H1 (cell line): ENCODE measurements at regions not wholly inside any gene's neighbourhood (a gene's known extent, or its start where the extent isn't known, plus 50 kb on each side); places are given as distances from the start of the nearest gene placed in this dataset.

Experiments used
- ATF2 ChIP-seq: IDR thresholded peaks from 2 replicates; pipeline ENCODE4 v1.6.1; 2012; ENCODE audit warnings: low read length, inconsistent platforms
- EGR1 ChIP-seq: IDR thresholded peaks from 2 replicates; pipeline ENCODE4 v1.6.1; 2011; ENCODE audit warnings: low read depth, low read length, borderline replicate concordance
- GABPA ChIP-seq: IDR thresholded peaks from 2 replicates; pipeline ENCODE4 v1.6.1; 2011; ENCODE audit warnings: mild to moderate bottlenecking, low read length, moderate library complexity, borderline replicate concordance; ENCODE audit not compliant: insufficient read depth
- NRF1 ChIP-seq: IDR thresholded peaks from 2 replicates; pipeline ENCODE4 v1.6.1; 2011; ENCODE audit warnings: mild to moderate bottlenecking, low read depth, low read length, improper control_type of control experiment
- RAD21 ChIP-seq, 2 experiments: IDR thresholded peaks in 1 of 2; conservative IDR thresholded peaks in 1 of 2; 2 replicates each; pipeline ENCODE4 v1.6.1; 2011; ENCODE audit warnings: low read depth in 2 of 2, low read length in 2 of 2, improper control_type of control experiment in 1 of 2, inconsistent platforms in 1 of 2, mild to moderate bottlenecking in 1 of 2, moderate library complexity in 1 of 2
- SAP30 ChIP-seq: fragments of 300-600 bp; sonication (generic); IDR thresholded peaks from 2 replicates; pipeline ENCODE4 v1.7.1; 2012; ENCODE audit warnings: low read length, moderate library complexity, mild to moderate bottlenecking, inconsistent platforms; ENCODE audit not compliant: insufficient read depth, insufficient replicate concordance
- TAF7 ChIP-seq: optimal IDR thresholded peaks from 2 replicates; pipeline ENCODE3; 2011; ENCODE audit warnings: low read depth, mild to moderate bottlenecking, inconsistent platforms, low read length, moderate library complexity, borderline replicate concordance

- no peak for TF ChIP-seq TAF7
- no peak for TF ChIP-seq NRF1
- TF ChIP-seq EGR1: no peak
- TF ChIP-seq ATF2: no peak
- TF ChIP-seq RAD21 (IDR thresholded peaks at IDR 0.05 in 1 of 2, conservative IDR thresholded peaks at IDR 0.05 in 1 of 2; ENCODE audit: low read depth in 2 of 2, low read length in 2 of 2): no peak
- no peak for TF ChIP-seq GABPA
- TF ChIP-seq SAP30: no peak
Observed at GRCh38 chr2:185891403-185891802, 152.8 kb downstream of the FSIP2 start (continued).
